ENCODE measurements at regions not wholly inside any gene's neighbourhood (a gene's known extent, or its start where the extent isn't known, plus 50 kb on each side); places are given as distances from the start of the nearest gene placed in this dataset.

DNA sequence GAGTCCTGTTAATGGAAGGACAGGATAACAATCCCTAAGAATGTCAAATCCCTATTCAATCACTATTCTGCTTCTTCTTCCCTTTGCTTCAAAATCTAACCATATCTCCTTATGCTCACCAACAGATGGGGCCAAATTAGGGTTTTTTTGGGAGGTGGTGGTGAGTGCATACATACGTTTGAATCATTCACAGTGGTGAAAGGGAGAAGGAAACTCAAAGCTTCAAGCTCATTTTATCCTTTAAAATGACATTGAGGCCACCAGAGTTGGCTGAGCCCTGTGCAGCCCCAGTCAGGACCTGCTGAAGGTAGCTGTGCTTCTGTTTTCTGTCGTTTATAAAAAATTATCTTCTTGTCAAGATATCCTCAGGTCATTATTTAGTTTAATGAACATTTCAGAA lies 607.5 kb upstream of the AGTR1 start:
- H3K9me3 ChIP-seq = no peaks in the 10 kb centered on the region
- TF ChIP-seq EP300 (IDR thresholded peaks at IDR 0.05) = no peak
- no peak for TF ChIP-seq POLR2A (IDR thresholded peaks at IDR 0.05)
- no peak for TF ChIP-seq POLR2AphosphoS5 (IDR thresholded peaks at IDR 0.05)
- H3K27me3 ChIP-seq = no peaks in the 10 kb centered on the region
- no peak overlapping the region for H3K27ac ChIP-seq
- no peak for DNase-seq
- no peaks in the 10 kb centered on the region for H3K36me3 ChIP-seq
- 51 to 74% methylated on average over 2 of the region's 2 CpGs for WGBS, 2 donors
- H3K4me1 ChIP-seq = no peaks in the 10 kb centered on the region
- ATAC-seq (ENCODE audit: low FRiP score in 2 of 2) = no peak
- H3K4me3 ChIP-seq = no peak overlapping the region

DNA sequence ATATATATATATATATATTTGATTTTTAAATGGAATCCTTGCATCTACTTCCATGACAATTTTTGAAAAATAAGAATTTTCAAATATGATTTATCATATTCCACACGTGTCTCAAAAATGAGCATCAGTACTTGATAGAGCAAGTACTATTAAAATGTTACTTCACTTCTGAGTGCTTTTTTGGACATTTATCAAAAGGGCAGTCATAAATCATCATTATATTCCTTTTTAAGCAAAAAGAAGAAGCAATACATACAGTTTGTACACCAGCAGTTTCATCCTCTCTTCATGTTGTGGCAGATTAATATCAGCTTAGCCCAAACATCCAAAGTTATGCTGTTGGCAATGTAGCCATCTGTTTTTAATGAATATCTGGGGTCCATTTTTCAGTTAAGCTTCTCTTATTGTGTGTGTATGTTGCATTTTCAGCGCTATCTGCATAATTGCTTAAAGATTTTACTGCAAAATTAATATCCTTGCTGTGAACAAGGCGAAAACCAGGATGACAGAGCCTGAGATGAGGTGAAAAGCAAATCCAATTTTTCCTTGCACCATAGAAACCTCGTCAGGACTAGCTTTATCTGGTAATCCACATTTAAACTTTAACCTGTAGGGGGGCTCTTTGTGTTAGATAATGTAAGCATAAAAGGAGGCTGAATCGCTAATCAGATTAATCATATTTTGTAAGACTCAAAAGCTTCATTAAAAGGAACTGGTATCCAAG lies 604.9 kb upstream of the AGTR1 start:
- Histone ChIP-seq H3K36me3 (no peaks in the 10 kb centered on the region), H3K9me3 (no peaks in the 10 kb centered on the region), H3K4me1 (no peaks in the 10 kb centered on the region), H3K27ac (no peak overlapping the region), H3K4me3 (no peak overlapping the region), H3K27me3 (no peaks in the 10 kb centered on the region)
- ATAC-seq (ENCODE audit: low FRiP score in 2 of 2) (no peak), DNase-seq (no peak)
- no peak for TF ChIP-seq EP300 (IDR thresholded peaks at IDR 0.05)
- WGBS, 2 donors = 69 to 72% methylated on average over 5 of the region's 5 CpGs

DNA sequence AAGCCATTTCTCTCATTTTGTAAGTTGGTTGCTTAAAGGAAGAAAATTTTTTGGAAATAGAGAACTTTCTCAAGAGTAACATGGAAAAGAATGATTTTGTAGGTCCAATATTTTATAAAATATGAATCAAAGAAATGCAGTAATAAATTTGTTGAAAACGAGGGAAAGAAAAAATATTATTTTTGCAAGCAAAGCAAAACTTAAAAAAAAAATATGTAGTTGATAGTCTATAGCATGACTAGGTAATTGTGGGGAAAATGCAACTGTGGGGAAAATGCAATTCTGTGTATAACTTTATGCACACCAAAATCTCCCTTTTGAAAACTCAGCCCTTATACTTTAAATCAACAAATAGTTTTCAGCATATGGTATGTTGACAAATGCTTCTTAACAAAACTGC lies 604.0 kb upstream of the AGTR1 start:
- 50 to 62% methylated on average over 1 of the region's 1 CpG for whole genome bisulfite sequencing, 2 donors
- H3K9me3 ChIP-seq = no peaks in the 10 kb centered on the region
- H3K27me3 ChIP-seq = no peaks in the 10 kb centered on the region
- no peak overlapping the region for H3K27ac ChIP-seq
- H3K4me1 ChIP-seq = no peaks in the 10 kb centered on the region
- no peak for ATAC-seq (ENCODE audit: low FRiP score in 2 of 2)
- no peak overlapping the region for H3K4me3 ChIP-seq
- no peak for TF ChIP-seq EP300 (IDR thresholded peaks at IDR 0.05)
- TF ChIP-seq, protein P1, sequence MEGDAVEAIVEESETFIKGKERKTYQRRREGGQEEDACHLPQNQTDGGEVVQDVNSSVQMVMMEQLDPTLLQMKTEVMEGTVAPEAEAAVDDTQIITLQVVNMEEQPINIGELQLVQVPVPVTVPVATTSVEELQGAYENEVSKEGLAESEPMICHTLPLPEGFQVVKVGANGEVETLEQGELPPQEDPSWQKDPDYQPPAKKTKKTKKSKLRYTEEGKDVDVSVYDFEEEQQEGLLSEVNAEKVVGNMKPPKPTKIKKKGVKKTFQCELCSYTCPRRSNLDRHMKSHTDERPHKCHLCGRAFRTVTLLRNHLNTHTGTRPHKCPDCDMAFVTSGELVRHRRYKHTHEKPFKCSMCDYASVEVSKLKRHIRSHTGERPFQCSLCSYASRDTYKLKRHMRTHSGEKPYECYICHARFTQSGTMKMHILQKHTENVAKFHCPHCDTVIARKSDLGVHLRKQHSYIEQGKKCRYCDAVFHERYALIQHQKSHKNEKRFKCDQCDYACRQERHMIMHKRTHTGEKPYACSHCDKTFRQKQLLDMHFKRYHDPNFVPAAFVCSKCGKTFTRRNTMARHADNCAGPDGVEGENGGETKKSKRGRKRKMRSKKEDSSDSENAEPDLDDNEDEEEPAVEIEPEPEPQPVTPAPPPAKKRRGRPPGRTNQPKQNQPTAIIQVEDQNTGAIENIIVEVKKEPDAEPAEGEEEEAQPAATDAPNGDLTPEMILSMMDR (IDR thresholded peaks at IDR 0.05) = no peak
- no peak for TF ChIP-seq POLR2A (IDR thresholded peaks at IDR 0.05)
- TF ChIP-seq POLR2AphosphoS5 (IDR thresholded peaks at IDR 0.05) = no peak
- no peak for DNase-seq
- no peaks in the 10 kb centered on the region for H3K36me3 ChIP-seq

DNA sequence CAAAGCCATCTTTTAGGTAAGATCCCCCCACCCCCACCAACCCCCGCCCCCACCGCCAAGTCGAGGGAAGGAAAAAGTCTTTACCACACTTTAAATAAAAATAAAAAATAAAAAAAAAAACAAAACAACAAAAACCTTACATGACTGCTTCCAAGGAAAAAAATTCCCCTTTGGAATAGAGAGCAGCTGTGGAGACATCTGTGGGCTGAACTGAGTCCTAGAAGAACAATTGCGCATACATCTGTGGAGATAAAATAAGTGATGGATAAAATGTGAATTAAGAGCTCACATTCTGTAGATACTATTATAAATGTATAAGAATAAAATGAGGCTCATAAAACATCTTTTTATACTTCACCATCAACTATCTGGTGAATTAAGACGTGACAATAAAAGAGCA lies 601.7 kb upstream of the AGTR1 start:
- H3K27me3 ChIP-seq = no peaks in the 10 kb centered on the region
- 68 to 80% methylated on average over 5 of the region's 5 CpGs for WGBS, 2 donors
- H3K9me3 ChIP-seq = no peaks in the 10 kb centered on the region
- ATAC-seq (ENCODE audit: low FRiP score in 2 of 2) (no peak), DNase-seq (no peak)
- H3K4me1 ChIP-seq = no peaks in the 10 kb centered on the region
- H3K27ac ChIP-seq = no peak overlapping the region
- TF ChIP-seq EP300 (IDR thresholded peaks at IDR 0.05) (no peak), POLR2AphosphoS5 (IDR thresholded peaks at IDR 0.05) (no peak), POLR2A (IDR thresholded peaks at IDR 0.05) (no peak)
- TF ChIP-seq, protein P1 (IDR thresholded peaks at IDR 0.05) = no peak
- H3K36me3 ChIP-seq = no peaks in the 10 kb centered on the region
- no peak overlapping the region for H3K4me3 ChIP-seq

DNA sequence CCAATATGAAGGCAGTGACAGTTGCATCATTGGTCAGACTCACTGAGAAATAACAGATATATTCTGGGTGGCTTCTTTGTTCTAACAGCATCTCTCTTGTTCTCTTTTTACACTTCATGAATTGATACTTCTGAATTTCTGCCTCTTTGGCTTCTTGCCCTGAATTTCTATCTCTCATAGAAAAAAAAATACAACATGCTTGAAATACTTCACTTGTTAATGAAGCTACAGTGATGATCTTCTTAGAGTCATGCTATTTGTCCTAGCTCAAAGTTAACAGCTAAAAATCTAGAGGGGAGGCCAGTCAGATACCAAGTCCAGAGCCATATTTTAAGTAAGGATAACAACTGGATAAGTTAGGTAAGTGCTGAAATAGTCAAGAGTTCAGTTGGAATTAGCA lies 597.2 kb upstream of the AGTR1 start:
- no peak for ATAC-seq (ENCODE audit: low FRiP score in 2 of 2)
- Histone ChIP-seq H3K36me3 (no peaks in the 10 kb centered on the region), H3K4me3 (no peak overlapping the region), H3K4me1 (no peaks in the 10 kb centered on the region), H3K27me3 (no peaks in the 10 kb centered on the region), H3K27ac (no peak overlapping the region), H3K9me3 (no peaks in the 10 kb centered on the region)
- no peak for DNase-seq
- TF ChIP-seq POLR2A (IDR thresholded peaks at IDR 0.05) (no peak), EP300 (IDR thresholded peaks at IDR 0.05) (no peak), POLR2AphosphoS5 (IDR thresholded peaks at IDR 0.05) (no peak)
- TF ChIP-seq, protein P1 (IDR thresholded peaks at IDR 0.05) = no peak

DNA sequence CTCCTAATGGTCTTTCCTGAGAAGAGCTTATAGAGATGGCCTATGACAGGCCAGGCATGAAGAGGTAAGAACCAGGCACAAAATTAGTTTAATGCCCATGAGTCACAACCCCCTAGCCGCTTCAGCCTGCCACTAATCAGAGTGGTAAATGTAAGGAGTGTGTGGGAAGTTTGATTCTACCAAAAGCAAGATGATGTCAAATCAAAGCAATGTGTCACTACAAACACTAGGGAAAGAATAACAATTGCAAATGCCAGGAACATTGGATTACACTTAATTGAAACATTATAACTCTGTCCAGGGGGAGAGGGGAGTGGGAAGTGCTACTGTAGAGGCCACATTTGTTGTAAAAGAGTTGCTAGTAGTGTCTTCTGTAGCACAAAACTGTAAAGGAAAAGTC lies 596.6 kb upstream of the AGTR1 start:
- 67 to 87% methylated on average over 1 of the region's 1 CpG for WGBS, 2 donors

More for the DNA sequence above, 596.6 kb upstream of the AGTR1 start:
- no peaks in the 10 kb centered on the region for H3K9me3 ChIP-seq
- no peak overlapping the region for H3K27ac ChIP-seq
- H3K27me3 ChIP-seq = no peaks in the 10 kb centered on the region
- H3K4me3 ChIP-seq = no peak overlapping the region
- ATAC-seq (ENCODE audit: low FRiP score in 2 of 2) = no peak
- no peak for TF ChIP-seq EP300 (IDR thresholded peaks at IDR 0.05)
- TF ChIP-seq, protein P1 (IDR thresholded peaks at IDR 0.05) = no peak
- TF ChIP-seq POLR2AphosphoS5 (IDR thresholded peaks at IDR 0.05) = no peak
- no peak for TF ChIP-seq POLR2A (IDR thresholded peaks at IDR 0.05)
- no peak for DNase-seq
- H3K36me3 ChIP-seq = no peaks in the 10 kb centered on the region
- no peaks in the 10 kb centered on the region for H3K4me1 ChIP-seq
